Karpas-422 (cell line): ENCODE measurements at regions not wholly inside any gene's neighbourhood (a gene's known extent, or its start where the extent isn't known, plus 50 kb on each side); places are given as distances from the start of the nearest gene placed in this dataset.

Experiments used
- DNase-seq: peaks from one replicate; pipeline ENCODE4 v3.0.0-alpha.2; 2015
- H2AFZ ChIP-seq: fragments of 200-600 bp; sonication (generic); 2 replicates; pipeline ENCODE4 v1.6.1; 2014; ENCODE audit warnings: antibody characterized with exemption, low read length, mixed read lengths
- H3K27ac ChIP-seq: fragments of 200-600 bp; sonication (generic); 2 replicates; pipeline ENCODE4 v1.5.1; 2014; ENCODE audit warnings: mild to moderate bottlenecking, low read length, moderate library complexity
- H3K27me3 ChIP-seq: fragments of 200-600 bp; sonication (generic); 2 replicates; pipeline ENCODE4 v1.6.1; 2014; ENCODE audit warnings: low read length, mixed read lengths
- H3K36me3 ChIP-seq: fragments of 200-600 bp; sonication (generic); 2 replicates; pipeline ENCODE4 v1.6.1; 2014; ENCODE audit warnings: low read length, mixed read lengths; ENCODE audit not compliant: insufficient read depth
- H3K4me1 ChIP-seq: fragments of 200-600 bp; sonication (generic); 2 replicates; pipeline ENCODE4 v1.6.1; 2014; ENCODE audit warnings: mild to moderate bottlenecking, low read length, mixed read lengths
- H3K4me2 ChIP-seq: fragments of 200-600 bp; sonication (generic); 2 replicates; pipeline ENCODE4 v1.6.1; 2014; ENCODE audit warnings: low read length, low read depth, mild to moderate bottlenecking; ENCODE audit not compliant: poor library complexity, severe bottlenecking
- H3K4me3 ChIP-seq: fragments of 200-600 bp; sonication (generic); 2 replicates; pipeline ENCODE4 v1.5.1; 2014; ENCODE audit warnings: mild to moderate bottlenecking, antibody characterized with exemption, low read length, mixed read lengths
- H3K79me2 ChIP-seq: fragments of 200-600 bp; sonication (generic); 2 replicates; pipeline ENCODE4 v1.6.1; 2014; ENCODE audit warnings: mild to moderate bottlenecking, low read length, mixed read lengths
- H3K9ac ChIP-seq: fragments of 200-600 bp; sonication (generic); 2 replicates; pipeline ENCODE4 v1.6.0; 2014; ENCODE audit warnings: low read length
- H3K9me2 ChIP-seq: fragments of 200-600 bp; sonication (generic), shearing (Covaris generic); replicated peaks from 2 replicates; pipeline ENCODE4 v1.6.0; 2014; ENCODE audit warnings: mild to moderate bottlenecking, low read length, moderate library complexity; ENCODE audit not compliant: insufficient read depth
- H3K9me3 ChIP-seq: fragments of 300-700, 200-600 bp; sonication (generic); 2 replicates; pipeline ENCODE4 v1.6.1; 2014; ENCODE audit warnings: low read length, mixed read lengths
- H4K20me1 ChIP-seq: fragments of 200-600 bp; sonication (generic); 2 replicates; pipeline ENCODE4 v1.6.1; 2014; ENCODE audit warnings: mild to moderate bottlenecking, antibody characterized with exemption, low read length, low read depth; ENCODE audit not compliant: insufficient read depth

DNA sequence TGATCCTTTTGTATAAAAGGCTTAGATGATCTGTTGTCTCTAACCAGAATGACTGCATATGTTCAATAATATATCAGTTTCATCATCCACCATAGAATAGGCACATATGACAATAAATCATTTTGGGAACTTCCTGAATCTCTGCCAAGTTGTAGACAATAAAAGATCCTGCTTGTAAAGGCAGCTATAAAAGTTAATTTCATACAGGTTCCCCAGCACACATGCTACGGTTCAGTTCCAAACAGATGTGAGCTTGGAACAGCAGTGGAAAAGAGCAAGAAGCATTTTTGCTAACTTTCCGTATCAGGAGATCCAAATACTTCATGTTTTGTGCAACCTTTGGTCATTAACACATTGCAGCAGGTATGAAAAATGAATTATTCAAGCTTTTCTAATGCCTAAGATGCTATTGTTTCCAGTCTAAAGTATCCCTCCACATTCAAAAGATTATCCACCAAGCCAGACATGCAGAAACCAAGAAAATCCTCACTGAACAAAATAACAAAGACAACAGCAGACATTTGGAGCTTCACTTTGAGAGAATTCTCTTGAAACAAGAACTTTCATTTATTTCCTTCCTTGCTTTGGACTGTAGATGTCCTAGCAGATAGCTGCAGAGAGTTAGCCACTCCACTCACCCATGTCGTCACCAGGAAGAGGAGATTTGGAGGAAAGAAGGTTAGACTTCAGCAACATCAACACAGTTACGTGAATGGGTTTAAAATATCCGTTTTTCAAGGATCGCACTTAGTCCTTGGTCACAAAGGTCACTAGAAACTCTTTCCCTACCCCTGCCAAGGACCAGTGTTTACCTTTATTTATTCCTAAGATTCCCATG, 453.5 kb upstream of the JARID2 start:
- no peaks in the 10 kb centered on the region for H3K36me3 ChIP-seq
- no peak overlapping the region for H3K27ac ChIP-seq
- no peaks in the 10 kb centered on the region for H3K9me3 ChIP-seq
- no peak overlapping the region for H3K4me3 ChIP-seq
- H3K79me2 ChIP-seq, result no peaks in the 10 kb centered on the region
- no peaks in the 10 kb centered on the region for H3K27me3 ChIP-seq
- no peaks in the 10 kb centered on the region for H3K9me2 ChIP-seq
- H4K20me1 ChIP-seq, result no peaks in the 10 kb centered on the region
- no peak overlapping the region for H2AFZ ChIP-seq
- no peak overlapping the region for H3K9ac ChIP-seq
- DNase-seq, result no peak
- no peaks in the 10 kb centered on the region for H3K4me1 ChIP-seq
- H3K4me2 ChIP-seq, result no peak overlapping the region

DNA sequence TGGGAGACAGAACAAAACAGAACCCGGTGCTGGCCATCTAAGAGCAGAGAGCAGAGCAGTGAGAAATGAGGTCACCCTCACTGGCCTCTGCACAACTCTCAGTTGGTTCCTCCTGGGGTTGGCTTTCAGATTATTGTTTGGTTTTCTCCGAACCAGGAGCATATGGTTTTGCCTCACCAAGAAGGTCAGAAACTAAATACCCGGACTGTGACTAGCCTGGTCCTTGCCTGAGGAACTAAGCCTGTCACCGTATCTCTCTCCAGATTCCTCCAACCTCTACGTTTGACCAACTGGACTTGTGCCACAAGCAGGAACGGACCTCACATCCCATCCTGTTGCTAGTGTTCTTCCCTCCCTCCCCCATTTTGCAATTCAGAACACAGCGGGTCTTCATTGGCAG, 450.4 kb upstream of the JARID2 start:
- H3K79me2 ChIP-seq, result no peaks in the 10 kb centered on the region
- no peaks in the 10 kb centered on the region for H3K9me3 ChIP-seq
- no peaks in the 10 kb centered on the region for H3K9me2 ChIP-seq
- no peak overlapping the region for H3K9ac ChIP-seq
- no peak overlapping the region for H3K27ac ChIP-seq
- no peak overlapping the region for H2AFZ ChIP-seq
- H4K20me1 ChIP-seq, result no peaks in the 10 kb centered on the region
- H3K4me1 ChIP-seq, result no peaks in the 10 kb centered on the region
- no peaks in the 10 kb centered on the region for H3K36me3 ChIP-seq
- H3K4me2 ChIP-seq, result no peak overlapping the region
- no peak overlapping the region for H3K4me3 ChIP-seq
- no peaks in the 10 kb centered on the region for H3K27me3 ChIP-seq
- no peak for DNase-seq

GRCh38 chr6:14796974-14797762, 448.7 kb upstream of the JARID2 start:
- Histone ChIP-seq H3K27me3 (no peaks in the 10 kb centered on the region), H2AFZ (no peak overlapping the region), H3K27ac (no peak overlapping the region), H3K4me3 (no peak overlapping the region), H3K4me2 (no peak overlapping the region), H3K4me1 (no peaks in the 10 kb centered on the region), H4K20me1 (no peaks in the 10 kb centered on the region), H3K9me3 (no peaks in the 10 kb centered on the region), H3K9ac (no peak overlapping the region), H3K36me3 (no peaks in the 10 kb centered on the region), H3K79me2 (no peaks in the 10 kb centered on the region), H3K9me2 (no peaks in the 10 kb centered on the region)
- no peak for DNase-seq

DNA sequence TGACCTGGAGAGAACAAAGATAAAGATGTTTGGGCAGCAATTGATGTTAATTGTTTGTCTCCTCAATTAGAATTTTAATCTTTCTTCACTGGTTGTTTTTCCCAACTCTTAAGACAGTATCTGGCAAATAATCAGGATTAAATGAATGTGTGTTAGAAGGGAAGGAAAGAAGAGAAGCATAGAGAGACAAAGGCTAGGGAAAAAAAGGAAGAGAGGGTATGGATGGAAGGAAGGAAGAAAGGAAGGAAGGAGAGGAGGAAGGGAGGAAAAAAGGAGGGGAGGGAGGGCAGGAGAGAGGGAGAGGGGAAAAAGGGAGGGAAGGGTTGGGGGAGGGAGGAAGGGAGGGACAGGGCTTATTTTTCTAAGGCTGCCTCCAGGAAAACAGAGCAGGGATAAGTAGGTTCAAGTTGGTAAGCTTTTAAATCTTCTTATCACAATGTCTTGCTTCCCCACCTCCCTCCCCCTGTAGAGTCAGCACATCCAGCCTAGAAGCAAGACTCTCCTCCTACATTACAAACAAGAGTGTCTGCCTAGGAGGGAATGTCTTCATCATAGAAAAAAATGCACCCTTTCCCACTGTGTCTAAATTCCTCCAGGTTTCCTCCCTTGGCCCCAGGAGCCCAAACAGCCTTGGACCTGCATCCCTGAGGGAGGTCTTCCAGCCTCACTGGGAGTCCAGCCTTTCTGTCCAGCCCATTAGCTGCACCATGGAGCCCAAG, 447.8 kb upstream of the JARID2 start:
- no peaks in the 10 kb centered on the region for H3K36me3 ChIP-seq
- H3K4me1 ChIP-seq, result no peaks in the 10 kb centered on the region
- H2AFZ ChIP-seq, result no peak overlapping the region
- no peak overlapping the region for H3K27ac ChIP-seq
- no peaks in the 10 kb centered on the region for H3K79me2 ChIP-seq
- no peak overlapping the region for H3K9ac ChIP-seq
- no peak for DNase-seq
- no peaks in the 10 kb centered on the region for H4K20me1 ChIP-seq
- H3K9me3 ChIP-seq, result no peaks in the 10 kb centered on the region
- H3K27me3 ChIP-seq, result no peaks in the 10 kb centered on the region
- no peak overlapping the region for H3K4me2 ChIP-seq
- no peaks in the 10 kb centered on the region for H3K9me2 ChIP-seq
- no peak overlapping the region for H3K4me3 ChIP-seq

GRCh38 chr6:14798594-14798982, 447.3 kb upstream of the JARID2 start:
- H2AFZ ChIP-seq, result no peak overlapping the region

DNA sequence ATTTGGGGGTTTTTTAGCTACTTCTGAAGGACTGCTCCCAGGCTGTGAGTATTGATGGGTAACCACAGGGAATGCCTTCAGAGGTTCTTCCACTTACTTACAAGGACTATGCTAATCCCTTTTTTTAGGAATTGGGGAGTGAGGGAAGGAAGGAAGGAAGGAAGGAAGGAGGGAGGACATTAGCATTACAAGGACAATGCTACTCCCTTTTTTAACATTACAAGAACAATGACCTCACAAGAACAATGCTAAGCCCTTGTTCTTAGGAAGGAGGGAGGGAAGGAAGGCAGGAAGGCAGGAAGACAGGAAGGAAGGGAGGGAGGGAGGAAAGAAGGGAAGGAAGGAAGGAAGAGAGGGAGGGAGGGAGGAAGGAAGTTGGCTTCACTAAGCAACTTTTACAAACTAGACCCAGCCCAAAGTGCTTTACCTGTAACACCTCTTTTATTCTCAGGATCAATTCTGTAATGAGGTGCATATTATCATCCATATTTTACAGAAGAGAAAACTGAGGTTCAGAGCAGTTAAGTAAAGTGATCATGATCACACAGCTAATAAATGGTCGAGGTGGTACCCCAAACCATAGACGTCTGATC, 446.8 kb upstream of the JARID2 start:
- no peak overlapping the region for H3K4me2 ChIP-seq
- H3K79me2 ChIP-seq, result no peaks in the 10 kb centered on the region
- DNase-seq, result no peak
- no peaks in the 10 kb centered on the region for H3K9me3 ChIP-seq
- no peaks in the 10 kb centered on the region for H3K9me2 ChIP-seq
- H4K20me1 ChIP-seq, result no peaks in the 10 kb centered on the region
- H3K36me3 ChIP-seq, result no peaks in the 10 kb centered on the region
- H3K9ac ChIP-seq, result no peak overlapping the region
- no peak overlapping the region for H3K27ac ChIP-seq
- H2AFZ ChIP-seq, result no peak overlapping the region
- no peaks in the 10 kb centered on the region for H3K27me3 ChIP-seq
- H3K4me3 ChIP-seq, result no peak overlapping the region
- H3K4me1 ChIP-seq, result no peaks in the 10 kb centered on the region

More at GRCh38 chr6:14798594-14798982, 447.3 kb upstream of the JARID2 start:
- no peak overlapping the region for H3K9ac ChIP-seq
- no peaks in the 10 kb centered on the region for H3K9me3 ChIP-seq
- no peaks in the 10 kb centered on the region for H3K4me1 ChIP-seq
- no peaks in the 10 kb centered on the region for H3K9me2 ChIP-seq
- H3K4me3 ChIP-seq, result no peak overlapping the region
- no peaks in the 10 kb centered on the region for H3K27me3 ChIP-seq
- H3K4me2 ChIP-seq, result no peak overlapping the region
- no peaks in the 10 kb centered on the region for H3K79me2 ChIP-seq
- DNase-seq, result no peak
- H3K27ac ChIP-seq, result no peak overlapping the region
- H3K36me3 ChIP-seq, result no peaks in the 10 kb centered on the region
- H4K20me1 ChIP-seq, result no peaks in the 10 kb centered on the region

DNA sequence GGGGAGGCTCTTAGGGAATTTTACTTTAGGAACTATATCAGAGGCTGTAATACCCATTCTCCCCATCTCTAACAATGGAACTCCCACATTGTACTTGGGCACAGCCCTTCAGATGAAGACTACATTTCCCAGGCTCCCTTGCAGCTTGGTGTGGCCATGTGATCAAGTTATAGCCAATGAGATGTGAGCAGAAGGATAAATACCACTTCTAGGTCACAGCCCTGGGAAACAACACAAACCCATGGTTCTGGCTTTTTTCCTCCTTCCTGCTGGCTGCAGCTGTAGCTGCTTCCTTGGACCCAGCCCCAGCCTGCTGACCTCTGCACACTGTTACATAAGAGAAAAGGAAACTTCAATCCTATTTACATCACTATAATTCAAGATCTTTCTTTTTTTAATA, 445.9 kb upstream of the JARID2 start:
- Histone ChIP-seq H3K27ac (no peak overlapping the region), H3K36me3 (no peaks in the 10 kb centered on the region), H3K27me3 (no peaks in the 10 kb centered on the region), H3K4me1 (no peaks in the 10 kb centered on the region), H3K4me2 (no peak overlapping the region), H3K4me3 (no peak overlapping the region), H3K9ac (no peak overlapping the region), H3K9me2 (no peaks in the 10 kb centered on the region), H3K9me3 (no peaks in the 10 kb centered on the region), H4K20me1 (no peaks in the 10 kb centered on the region), H3K79me2 (no peaks in the 10 kb centered on the region), H2AFZ (no peak overlapping the region)
- DNase-seq, result peak; percentile 68
